ENCODE measurements at regions not wholly inside any gene's neighbourhood (a gene's known extent, or its start where the extent isn't known, plus 50 kb on each side); places are given as distances from the start of the nearest gene placed in this dataset.

DNA sequence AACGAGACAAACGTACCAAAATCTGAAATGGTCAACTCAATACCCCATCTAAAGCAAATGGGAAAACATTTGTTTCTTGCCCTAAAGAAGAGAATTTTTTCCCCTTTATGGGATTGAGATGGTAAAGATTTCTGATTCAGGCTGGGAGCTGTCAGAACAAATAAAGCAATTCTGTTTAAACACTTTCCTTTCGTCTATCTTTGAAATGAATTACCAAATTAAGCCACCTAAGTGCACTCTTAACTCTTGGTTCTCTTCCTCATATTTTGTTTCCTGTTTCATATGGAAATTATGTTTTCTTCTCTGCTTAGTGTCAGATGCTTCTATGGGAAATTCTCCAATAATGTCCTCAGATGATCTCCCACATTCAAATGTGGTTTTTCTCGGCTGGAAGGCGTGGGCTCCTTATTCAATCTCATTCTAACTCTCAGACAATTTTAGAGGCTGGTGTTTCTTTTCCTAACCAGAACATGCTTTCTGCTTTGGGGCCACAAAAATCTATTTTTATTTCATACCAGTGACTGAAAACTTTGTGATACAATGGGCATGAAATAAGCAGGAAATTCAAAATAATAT is 50.3 kb upstream of the HPF1 start:
- no peak for FAIRE-seq
